ENCODE measurements at regions not wholly inside any gene's neighbourhood (a gene's known extent, or its start where the extent isn't known, plus 50 kb on each side); places are given as distances from the start of the nearest gene placed in this dataset.

DNA sequence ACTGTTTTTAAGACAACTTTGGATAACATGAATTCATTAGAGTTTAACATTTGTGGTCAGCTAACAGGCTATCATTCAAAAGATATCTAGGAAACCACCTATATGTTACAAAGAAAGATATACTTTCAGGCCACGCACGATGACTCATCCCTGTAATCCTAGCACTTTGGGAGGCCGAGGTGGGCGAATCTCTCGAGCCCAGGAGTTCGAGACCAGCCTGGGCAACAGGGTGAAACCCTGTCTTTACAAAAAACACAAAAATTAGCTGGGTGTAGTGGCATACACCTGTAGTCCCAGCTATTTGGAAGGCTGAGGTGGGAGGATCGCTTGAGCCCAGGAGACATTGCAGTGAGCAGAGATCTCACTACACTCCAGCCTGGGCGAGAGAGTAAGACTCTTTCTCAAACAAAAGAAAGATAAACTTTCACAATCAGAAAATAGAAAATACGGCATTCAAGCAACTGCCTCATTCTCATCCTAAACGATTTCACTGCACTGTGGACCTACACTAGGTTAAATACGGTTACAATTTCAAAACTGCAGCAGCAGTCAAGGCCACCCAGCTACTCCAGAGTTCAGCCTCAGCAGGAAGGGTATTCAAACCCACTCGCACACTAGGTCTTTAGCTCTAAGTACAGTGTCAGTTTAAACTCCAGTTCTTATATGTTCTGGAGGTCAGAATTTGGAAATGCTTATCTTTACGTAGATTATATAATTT, 250.0 kb upstream of the SLC39A10 start (continued):
- TF ChIP-seq, protein P1, sequence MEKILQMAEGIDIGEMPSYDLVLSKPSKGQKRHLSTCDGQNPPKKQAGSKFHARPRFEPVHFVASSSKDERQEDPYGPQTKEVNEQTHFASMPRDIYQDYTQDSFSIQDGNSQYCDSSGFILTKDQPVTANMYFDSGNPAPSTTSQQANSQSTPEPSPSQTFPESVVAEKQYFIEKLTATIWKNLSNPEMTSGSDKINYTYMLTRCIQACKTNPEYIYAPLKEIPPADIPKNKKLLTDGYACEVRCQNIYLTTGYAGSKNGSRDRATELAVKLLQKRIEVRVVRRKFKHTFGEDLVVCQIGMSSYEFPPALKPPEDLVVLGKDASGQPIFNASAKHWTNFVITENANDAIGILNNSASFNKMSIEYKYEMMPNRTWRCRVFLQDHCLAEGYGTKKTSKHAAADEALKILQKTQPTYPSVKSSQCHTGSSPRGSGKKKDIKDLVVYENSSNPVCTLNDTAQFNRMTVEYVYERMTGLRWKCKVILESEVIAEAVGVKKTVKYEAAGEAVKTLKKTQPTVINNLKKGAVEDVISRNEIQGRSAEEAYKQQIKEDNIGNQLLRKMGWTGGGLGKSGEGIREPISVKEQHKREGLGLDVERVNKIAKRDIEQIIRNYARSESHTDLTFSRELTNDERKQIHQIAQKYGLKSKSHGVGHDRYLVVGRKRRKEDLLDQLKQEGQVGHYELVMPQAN (conservative IDR thresholded peaks at IDR 0.05) = 0 out of 2 replicates have a peak, but pooled peaks have one; percentile 50
- TF ChIP-seq CBX5 (IDR thresholded peaks at IDR 0.05; ENCODE audit: low read depth) = no peak
- no peak for TF ChIP-seq GABPA (IDR thresholded peaks at IDR 0.05; ENCODE audit: low read depth)
- TF ChIP-seq, protein P2, sequence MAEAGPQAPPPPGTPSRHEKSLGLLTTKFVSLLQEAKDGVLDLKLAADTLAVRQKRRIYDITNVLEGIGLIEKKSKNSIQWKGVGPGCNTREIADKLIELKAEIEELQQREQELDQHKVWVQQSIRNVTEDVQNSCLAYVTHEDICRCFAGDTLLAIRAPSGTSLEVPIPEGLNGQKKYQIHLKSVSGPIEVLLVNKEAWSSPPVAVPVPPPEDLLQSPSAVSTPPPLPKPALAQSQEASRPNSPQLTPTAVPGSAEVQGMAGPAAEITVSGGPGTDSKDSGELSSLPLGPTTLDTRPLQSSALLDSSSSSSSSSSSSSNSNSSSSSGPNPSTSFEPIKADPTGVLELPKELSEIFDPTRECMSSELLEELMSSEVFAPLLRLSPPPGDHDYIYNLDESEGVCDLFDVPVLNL (IDR thresholded peaks at IDR 0.05; ENCODE audit: low read depth, low read length) = no peak
- TF ChIP-seq, protein P3, sequence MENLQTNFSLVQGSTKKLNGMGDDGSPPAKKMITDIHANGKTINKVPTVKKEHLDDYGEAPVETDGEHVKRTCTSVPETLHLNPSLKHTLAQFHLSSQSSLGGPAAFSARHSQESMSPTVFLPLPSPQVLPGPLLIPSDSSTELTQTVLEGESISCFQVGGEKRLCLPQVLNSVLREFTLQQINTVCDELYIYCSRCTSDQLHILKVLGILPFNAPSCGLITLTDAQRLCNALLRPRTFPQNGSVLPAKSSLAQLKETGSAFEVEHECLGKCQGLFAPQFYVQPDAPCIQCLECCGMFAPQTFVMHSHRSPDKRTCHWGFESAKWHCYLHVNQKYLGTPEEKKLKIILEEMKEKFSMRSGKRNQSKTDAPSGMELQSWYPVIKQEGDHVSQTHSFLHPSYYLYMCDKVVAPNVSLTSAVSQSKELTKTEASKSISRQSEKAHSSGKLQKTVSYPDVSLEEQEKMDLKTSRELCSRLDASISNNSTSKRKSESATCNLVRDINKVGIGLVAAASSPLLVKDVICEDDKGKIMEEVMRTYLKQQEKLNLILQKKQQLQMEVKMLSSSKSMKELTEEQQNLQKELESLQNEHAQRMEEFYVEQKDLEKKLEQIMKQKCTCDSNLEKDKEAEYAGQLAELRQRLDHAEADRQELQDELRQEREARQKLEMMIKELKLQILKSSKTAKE (IDR thresholded peaks at IDR 0.05; ENCODE audit: low read depth, poor library complexity, severe bottlenecking) = no peak
- TF ChIP-seq, protein P4, sequence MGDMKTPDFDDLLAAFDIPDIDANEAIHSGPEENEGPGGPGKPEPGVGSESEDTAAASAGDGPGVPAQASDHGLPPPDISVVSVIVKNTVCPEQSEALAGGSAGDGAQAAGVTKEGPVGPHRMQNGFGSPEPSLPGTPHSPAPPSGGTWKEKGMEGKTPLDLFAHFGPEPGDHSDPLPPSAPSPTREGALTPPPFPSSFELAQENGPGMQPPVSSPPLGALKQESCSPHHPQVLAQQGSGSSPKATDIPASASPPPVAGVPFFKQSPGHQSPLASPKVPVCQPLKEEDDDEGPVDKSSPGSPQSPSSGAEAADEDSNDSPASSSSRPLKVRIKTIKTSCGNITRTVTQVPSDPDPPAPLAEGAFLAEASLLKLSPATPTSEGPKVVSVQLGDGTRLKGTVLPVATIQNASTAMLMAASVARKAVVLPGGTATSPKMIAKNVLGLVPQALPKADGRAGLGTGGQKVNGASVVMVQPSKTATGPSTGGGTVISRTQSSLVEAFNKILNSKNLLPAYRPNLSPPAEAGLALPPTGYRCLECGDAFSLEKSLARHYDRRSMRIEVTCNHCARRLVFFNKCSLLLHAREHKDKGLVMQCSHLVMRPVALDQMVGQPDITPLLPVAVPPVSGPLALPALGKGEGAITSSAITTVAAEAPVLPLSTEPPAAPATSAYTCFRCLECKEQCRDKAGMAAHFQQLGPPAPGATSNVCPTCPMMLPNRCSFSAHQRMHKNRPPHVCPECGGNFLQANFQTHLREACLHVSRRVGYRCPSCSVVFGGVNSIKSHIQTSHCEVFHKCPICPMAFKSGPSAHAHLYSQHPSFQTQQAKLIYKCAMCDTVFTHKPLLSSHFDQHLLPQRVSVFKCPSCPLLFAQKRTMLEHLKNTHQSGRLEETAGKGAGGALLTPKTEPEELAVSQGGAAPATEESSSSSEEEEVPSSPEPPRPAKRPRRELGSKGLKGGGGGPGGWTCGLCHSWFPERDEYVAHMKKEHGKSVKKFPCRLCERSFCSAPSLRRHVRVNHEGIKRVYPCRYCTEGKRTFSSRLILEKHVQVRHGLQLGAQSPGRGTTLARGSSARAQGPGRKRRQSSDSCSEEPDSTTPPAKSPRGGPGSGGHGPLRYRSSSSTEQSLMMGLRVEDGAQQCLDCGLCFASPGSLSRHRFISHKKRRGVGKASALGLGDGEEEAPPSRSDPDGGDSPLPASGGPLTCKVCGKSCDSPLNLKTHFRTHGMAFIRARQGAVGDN (IDR thresholded peaks at IDR 0.05) = no peak
- TF ChIP-seq, protein P5, sequence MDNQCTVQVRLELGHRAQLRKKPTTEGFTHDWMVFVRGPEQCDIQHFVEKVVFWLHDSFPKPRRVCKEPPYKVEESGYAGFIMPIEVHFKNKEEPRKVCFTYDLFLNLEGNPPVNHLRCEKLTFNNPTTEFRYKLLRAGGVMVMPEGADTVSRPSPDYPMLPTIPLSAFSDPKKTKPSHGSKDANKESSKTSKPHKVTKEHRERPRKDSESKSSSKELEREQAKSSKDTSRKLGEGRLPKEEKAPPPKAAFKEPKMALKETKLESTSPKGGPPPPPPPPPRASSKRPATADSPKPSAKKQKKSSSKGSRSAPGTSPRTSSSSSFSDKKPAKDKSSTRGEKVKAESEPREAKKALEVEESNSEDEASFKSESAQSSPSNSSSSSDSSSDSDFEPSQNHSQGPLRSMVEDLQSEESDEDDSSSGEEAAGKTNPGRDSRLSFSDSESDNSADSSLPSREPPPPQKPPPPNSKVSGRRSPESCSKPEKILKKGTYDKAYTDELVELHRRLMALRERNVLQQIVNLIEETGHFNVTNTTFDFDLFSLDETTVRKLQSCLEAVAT (IDR thresholded peaks at IDR 0.05) = no peak
- no peak for TF ChIP-seq HDAC6 (IDR thresholded peaks at IDR 0.05; ENCODE audit: unreplicated experiment)
- no peak; a peak in 1 of 4 replicates for TF ChIP-seq BHLHE40 (IDR thresholded peaks at IDR 0.05; ENCODE audit: borderline replicate concordance in 1 of 2, low read depth in 2 of 2, low read length in 1 of 2)
- no peak for TF ChIP-seq CBFB (IDR thresholded peaks at IDR 0.05; ENCODE audit: low read depth)
- TF ChIP-seq BMI1 (IDR thresholded peaks at IDR 0.05; ENCODE audit: borderline replicate concordance) = no peak
- TF ChIP-seq, protein P6, sequence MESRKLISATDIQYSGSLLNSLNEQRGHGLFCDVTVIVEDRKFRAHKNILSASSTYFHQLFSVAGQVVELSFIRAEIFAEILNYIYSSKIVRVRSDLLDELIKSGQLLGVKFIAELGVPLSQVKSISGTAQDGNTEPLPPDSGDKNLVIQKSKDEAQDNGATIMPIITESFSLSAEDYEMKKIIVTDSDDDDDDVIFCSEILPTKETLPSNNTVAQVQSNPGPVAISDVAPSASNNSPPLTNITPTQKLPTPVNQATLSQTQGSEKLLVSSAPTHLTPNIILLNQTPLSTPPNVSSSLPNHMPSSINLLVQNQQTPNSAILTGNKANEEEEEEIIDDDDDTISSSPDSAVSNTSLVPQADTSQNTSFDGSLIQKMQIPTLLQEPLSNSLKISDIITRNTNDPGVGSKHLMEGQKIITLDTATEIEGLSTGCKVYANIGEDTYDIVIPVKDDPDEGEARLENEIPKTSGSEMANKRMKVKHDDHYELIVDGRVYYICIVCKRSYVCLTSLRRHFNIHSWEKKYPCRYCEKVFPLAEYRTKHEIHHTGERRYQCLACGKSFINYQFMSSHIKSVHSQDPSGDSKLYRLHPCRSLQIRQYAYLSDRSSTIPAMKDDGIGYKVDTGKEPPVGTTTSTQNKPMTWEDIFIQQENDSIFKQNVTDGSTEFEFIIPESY (IDR thresholded peaks at IDR 0.05) = no peak

All from GM12878 (cell line).